ENCODE measurements at regions not wholly inside any gene's neighbourhood (a gene's known extent, or its start where the extent isn't known, plus 50 kb on each side); places are given as distances from the start of the nearest gene placed in this dataset.

GRCh38 chr6:47149066-47149465 is 106.9 kb upstream of the ADGRF1 start:
- DNase-seq = no peak

GRCh38 chr6:47147836-47148344 is 105.8 kb upstream of the ADGRF1 start:
- DNase-seq = no peak

GRCh38 chr6:47147175-47147727 is 105.1 kb upstream of the ADGRF1 start:
- DNase-seq = no peak

GRCh38 chr6:47146431-47147174 is 104.5 kb upstream of the ADGRF1 start:
- DNase-seq = no peak

GRCh38 chr6:47145212-47145611 is 103.1 kb upstream of the ADGRF1 start:
- no peak for DNase-seq

- DNase-seq = no peak
These were observed 102.2 kb upstream of the ADGRF1 start for GRCh38 chr6:47144306-47144705.

- DNase-seq = no peak
These were observed 99.8 kb upstream of the ADGRF1 start for GRCh38 chr6:47141963-47142362.

- DNase-seq = no peak
These were observed 99.0 kb upstream of the ADGRF1 start for GRCh38 chr6:47141171-47141570.

GRCh38 chr6:47138046-47138445 is 95.9 kb upstream of the ADGRF1 start:
- no peak for DNase-seq

- no peak for DNase-seq
These were observed 94.9 kb upstream of the ADGRF1 start for GRCh38 chr6:47137073-47137472.

GRCh38 chr6:47135772-47136171 is 93.6 kb upstream of the ADGRF1 start:
- DNase-seq = no peak

GRCh38 chr6:47134476-47135189 is 92.5 kb upstream of the ADGRF1 start:
- no peak for DNase-seq

GRCh38 chr6:47133230-47134000 is 91.3 kb upstream of the ADGRF1 start:
- DNase-seq = no peak

GRCh38 chr6:47132724-47133123 is 90.6 kb upstream of the ADGRF1 start:
- no peak for DNase-seq

GRCh38 chr6:47131773-47132172 is 89.6 kb upstream of the ADGRF1 start:
- DNase-seq = no peak

GRCh38 chr6:47130086-47130485 is 88.0 kb upstream of the ADGRF1 start:
- no peak for DNase-seq

- no peak for DNase-seq
These were observed 87.0 kb upstream of the ADGRF1 start for GRCh38 chr6:47129129-47129528.

- no peak for DNase-seq
These were observed 84.7 kb upstream of the ADGRF1 start for GRCh38 chr6:47126647-47127391.

GRCh38 chr6:47118611-47119010 is 76.5 kb upstream of the ADGRF1 start:
- DNase-seq = no peak

GRCh38 chr6:47117314-47117713 is 75.2 kb upstream of the ADGRF1 start:
- DNase-seq = no peak

GRCh38 chr6:47116606-47117005 is 74.5 kb upstream of the ADGRF1 start:
- DNase-seq = no peak

GRCh38 chr6:47116086-47116485 is 74.0 kb upstream of the ADGRF1 start:
- DNase-seq = no peak

- no peak for DNase-seq
These were observed 72.3 kb upstream of the ADGRF1 start for GRCh38 chr6:47114460-47114859.

All from stimulated activated CD4-positive, alpha-beta T cell treated with anti-CD3 and anti-CD28 coated beads, Interleukin-1b, Interleukin-23, amount 100 ng/mL, for 48 hours (primary cell).